Stimulated activated CD8-positive, alpha-beta memory T cell treated with anti-CD3 and anti-CD28 coated beads, Interleukin-4, amount 100 ng/mL, for 4 hours (primary cell): ENCODE measurements at regions not wholly inside any gene's neighbourhood (a gene's known extent, or its start where the extent isn't known, plus 50 kb on each side); places are given as distances from the start of the nearest gene placed in this dataset.

ENCODE experiments used
- DNase-seq, 2 donors: peaks; one replicate each; pipeline ENCODE4 v3.0.0-alpha.2; 2020; ENCODE audit warnings: low read depth in 2 of 2, low spot score in 1 of 2

DNA sequence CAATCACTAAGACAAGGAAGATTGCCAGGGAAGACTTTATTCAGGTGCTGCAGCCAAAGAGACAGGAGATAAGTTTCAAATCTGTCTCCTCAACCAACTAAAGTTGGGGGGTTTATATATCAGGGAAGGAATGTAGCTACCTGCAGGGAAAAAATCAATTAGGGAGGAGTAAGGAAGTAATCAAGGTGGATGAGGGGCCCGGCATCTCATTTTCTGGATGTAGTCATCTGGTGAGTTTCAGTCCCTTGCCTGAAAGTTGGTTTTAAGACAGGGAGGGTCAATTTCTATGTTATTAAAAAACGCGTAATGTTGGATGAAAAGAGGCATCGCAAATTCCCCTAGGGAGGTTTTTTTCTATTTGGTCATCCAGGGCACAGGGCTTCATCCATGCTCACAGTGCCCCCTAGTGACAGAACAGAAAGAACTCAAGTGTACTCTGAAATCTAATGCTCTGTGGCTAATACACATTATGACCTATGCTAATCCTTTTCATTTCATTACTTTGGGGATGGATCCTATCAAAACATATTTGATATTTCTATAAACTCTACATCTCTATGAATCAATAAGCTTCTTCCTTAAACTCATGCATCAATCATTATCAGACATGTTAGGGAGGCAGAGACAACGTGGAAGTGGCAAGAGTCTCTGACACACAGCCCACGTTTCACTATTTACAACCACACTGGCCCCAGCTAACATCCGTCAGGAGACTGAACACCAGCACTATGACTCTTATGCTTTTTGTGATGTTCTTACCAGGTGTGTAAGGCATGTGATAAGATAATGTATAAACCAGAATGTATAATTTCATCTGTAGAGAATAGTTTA lies 1577.0 kb upstream of the TENM3 start:
- no peak for DNase-seq

- no peak for DNase-seq
Measured at GRCh38 chr4:180668732-180669131, 1574.5 kb upstream of the TENM3 start.

- DNase-seq, result no peak
Measured at GRCh38 chr4:180669680-180670079, 1573.5 kb upstream of the TENM3 start.

GRCh38 chr4:180674619-180675358 lies 1568.4 kb upstream of the TENM3 start:
- no peak for DNase-seq

- no peak for DNase-seq
Measured at GRCh38 chr4:180675359-180675650, 1567.9 kb upstream of the TENM3 start.

DNA sequence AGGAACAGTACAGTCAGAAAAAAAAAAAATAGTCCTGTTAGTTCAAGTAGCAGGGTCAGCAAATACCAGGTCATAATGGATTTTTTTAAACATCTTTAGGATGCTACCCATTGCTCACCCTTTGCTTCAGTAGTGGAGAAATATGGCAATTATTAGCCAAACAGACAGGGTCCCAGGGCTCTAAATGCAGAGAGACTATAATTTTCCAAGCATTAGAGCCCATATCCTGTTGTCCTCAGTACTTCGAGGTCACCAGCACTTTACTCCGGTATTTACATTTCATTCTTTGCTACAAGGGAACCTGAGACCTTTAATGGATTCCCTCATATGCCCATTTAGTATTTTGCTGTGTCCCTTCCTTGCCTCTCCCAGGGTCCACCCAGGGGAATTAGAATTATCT lies 1562.9 kb upstream of the TENM3 start:
- DNase-seq, result no peak

DNA sequence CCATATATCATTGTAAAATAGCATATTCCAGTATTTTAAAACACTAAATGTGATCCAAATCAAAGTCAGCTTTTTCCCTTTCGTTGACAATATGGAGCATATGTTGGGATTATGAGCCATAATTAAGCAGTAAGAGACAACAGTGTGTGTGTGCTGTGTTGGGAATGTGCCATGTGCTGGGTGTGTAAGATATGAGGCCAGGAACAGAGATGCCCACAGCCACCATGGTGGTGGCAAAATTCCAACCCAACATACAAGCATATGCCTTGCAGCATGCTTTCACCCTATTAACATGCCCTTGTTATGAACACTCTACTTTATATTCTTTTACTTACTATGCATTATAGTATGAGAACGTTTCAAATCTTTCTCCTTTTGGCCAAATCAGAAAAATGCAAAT lies 1560.4 kb upstream of the TENM3 start:
- no peak for DNase-seq

DNA sequence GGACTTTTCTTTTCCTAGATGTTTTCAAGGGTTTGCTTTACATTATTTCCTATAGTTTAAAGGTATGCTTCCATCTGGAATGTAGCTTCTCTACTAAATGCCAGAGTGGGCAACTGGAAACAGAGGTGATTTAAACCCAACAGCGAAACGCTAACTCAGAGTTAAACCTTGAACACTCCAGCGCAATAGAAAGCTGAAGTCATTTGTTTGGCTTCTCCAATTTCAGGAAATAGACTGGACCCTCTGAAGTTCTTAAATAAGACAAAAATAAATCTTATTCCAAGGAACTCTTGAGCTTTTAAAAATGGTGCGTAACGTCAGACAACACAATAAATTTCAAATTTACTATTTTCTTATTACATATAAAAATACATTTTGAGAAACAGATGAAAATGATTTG lies 1560.0 kb upstream of the TENM3 start:
- DNase-seq, result no peak

GRCh38 chr4:180688480-180688879 lies 1554.7 kb upstream of the TENM3 start:
- DNase-seq, result no peak

DNA sequence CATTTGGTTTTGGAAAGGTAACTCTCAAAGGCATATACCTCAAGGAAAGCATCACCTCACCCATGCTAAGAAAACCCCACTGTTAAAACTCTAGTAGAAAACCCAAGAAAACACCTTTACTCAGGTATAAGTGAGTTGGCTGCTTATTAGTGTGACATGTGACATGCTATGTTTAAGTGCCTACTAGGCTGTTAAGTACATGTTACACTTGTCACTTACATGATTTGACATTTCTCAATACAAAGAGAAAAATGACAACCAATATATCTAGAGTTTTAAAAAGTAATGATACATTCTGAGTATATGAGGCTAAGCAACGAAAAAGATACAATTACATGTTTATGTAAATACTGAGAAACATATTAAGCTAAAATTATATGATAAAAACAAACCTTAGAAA lies 1548.3 kb upstream of the TENM3 start:
- DNase-seq, result no peak

- no peak for DNase-seq
Measured at GRCh38 chr4:180695851-180696250, 1547.4 kb upstream of the TENM3 start.

- DNase-seq, result no peak
Measured at GRCh38 chr4:180696460-180697092, 1546.6 kb upstream of the TENM3 start.

GRCh38 chr4:180698550-180699195 lies 1544.5 kb upstream of the TENM3 start:
- no peak for DNase-seq

- DNase-seq, result no peak
Measured at GRCh38 chr4:180706766-180707165, 1536.4 kb upstream of the TENM3 start.

GRCh38 chr4:180710628-180711337 lies 1532.4 kb upstream of the TENM3 start:
- no peak for DNase-seq

- DNase-seq, result no peak
Measured at GRCh38 chr4:180717451-180718033, 1525.7 kb upstream of the TENM3 start.

- DNase-seq, result no peak
Measured at GRCh38 chr4:180721356-180721755, 1521.8 kb upstream of the TENM3 start.

DNA sequence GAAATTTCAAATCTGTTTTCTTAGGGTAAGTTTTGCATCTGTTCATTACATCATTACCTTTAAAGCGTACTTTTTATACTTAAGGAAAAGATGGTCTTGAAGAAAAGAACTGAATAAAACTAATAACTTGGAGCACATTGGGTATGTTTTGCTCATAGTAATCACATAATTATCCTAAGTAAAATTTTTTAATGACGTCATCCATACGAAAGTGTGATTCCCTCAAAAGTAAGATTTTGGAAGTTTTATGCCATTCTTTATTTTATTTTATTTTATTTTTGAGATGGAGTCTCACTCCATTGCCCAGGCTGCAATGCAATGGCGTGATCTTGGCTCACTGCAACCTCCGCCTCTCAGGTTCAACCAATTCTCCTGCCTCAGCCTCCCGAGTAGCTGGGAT lies 1516.6 kb upstream of the TENM3 start:
- no peak for DNase-seq

DNA sequence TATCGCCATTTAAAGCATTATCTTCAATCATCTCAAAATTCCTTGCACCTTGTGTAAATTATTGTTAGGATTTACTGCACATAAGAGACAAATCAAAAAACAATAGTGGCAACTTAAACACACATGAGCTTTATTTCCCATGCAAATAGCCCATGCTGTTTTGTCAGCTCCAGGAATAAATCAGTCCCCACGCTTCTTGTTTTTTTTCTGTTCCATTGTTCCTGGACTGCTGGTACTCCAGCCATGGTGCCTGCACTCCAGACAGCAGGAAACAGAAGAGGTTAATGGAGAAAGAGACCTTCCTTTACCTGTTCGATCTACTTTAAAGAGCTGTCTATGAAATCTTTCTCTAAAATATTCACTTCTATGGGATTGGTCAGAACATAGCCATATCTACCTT lies 1515.7 kb upstream of the TENM3 start:
- DNase-seq, result no peak

GRCh38 chr4:180734753-180735432 lies 1508.3 kb upstream of the TENM3 start:
- no peak for DNase-seq
